Fibroblast of the conjunctiva (primary cell): ENCODE measurements at regions not wholly inside any gene's neighbourhood (a gene's known extent, or its start where the extent isn't known, plus 50 kb on each side); places are given as distances from the start of the nearest gene placed in this dataset.
"Not testable (repeated sequence)": the region's sequence is repeated elsewhere in the genome, so short reads cannot be mapped to it uniquely, and the experiment has no call there.

Source experiments
- DNase-seq: peaks from one replicate; pipeline ENCODE4 v3.0.0-alpha.2; 2010; ENCODE audit warnings: low read depth

- DNase-seq = no peak
These were observed 930.8 kb downstream of the IPMK start for GRCh38 chr10:57336865-57337264.

- no peak for DNase-seq
These were observed 931.4 kb downstream of the IPMK start for GRCh38 chr10:57336341-57336740.

GRCh38 chr10:57334523-57334922, 933.2 kb downstream of the IPMK start:
- DNase-seq = no peak

GRCh38 chr10:57333880-57334279, 933.8 kb downstream of the IPMK start:
- DNase-seq = no peak

- not testable (repeated sequence) for DNase-seq
These were observed 946.3 kb downstream of the IPMK start for GRCh38 chr10:57321400-57321854.

DNA sequence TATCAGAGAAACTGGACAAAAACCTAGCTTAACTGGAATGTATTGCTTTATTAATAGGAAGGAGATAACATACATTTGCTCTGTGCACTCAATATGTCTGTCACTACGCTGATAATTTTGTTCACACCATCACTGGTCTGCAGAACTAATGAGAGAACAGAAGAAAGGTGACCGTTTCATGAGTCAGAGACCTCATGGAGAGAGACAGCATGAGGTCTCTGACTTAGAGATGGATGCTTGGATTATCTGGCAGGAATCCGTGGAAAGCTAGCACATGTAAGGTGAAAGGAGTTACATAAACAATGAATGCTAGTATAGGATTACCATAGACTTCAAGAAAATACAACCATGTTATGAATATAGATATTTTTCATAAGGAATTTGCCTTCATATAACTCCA, 947.3 kb downstream of the IPMK start:
- no peak for DNase-seq

DNA sequence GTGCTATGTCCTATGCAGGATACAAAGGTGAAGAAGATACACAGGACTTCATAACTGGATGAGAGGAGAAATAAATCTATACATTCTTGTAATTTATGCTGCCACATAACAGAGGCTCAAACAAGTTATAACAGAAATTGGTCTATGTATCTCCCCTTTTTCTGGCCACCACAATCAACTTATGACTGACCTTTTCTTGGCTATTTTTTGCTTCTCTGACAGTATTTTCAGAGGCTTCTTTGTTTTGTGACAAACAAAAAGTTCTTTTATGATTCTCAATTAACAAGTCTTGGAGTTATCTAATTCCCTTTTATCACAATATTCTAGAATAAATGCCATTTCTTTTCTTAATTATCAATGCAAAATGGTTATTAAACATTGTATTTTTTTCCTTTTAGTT, 953.0 kb upstream of the ZWINT start:
- no peak for DNase-seq

- no peak for DNase-seq
These were observed 942.5 kb upstream of the ZWINT start for GRCh38 chr10:57303566-57303965.

DNA sequence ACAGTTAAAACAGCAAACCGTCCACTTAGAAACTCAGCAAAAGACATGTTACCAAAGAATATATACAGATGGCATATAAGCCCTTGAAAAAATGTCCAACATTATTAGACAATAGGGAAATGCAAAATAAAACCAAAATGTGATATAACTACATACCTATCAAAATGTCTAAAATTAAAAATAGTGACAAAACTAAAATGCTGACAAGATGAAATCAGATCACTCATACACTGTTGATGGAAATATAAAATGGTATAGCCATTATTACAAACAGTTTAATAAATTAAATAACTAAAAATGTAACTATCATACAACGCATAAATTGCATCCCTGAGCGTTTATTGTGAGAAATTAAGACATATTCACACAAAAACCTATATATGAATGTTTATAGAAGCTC, 939.7 kb upstream of the ZWINT start:
- DNase-seq = no peak

GRCh38 chr10:57294698-57295097, 933.6 kb upstream of the ZWINT start:
- DNase-seq = no peak

GRCh38 chr10:57288754-57289153, 927.7 kb upstream of the ZWINT start:
- DNase-seq = no peak

- DNase-seq = no peak
These were observed 901.8 kb upstream of the ZWINT start for GRCh38 chr10:57262892-57263291.

DNA sequence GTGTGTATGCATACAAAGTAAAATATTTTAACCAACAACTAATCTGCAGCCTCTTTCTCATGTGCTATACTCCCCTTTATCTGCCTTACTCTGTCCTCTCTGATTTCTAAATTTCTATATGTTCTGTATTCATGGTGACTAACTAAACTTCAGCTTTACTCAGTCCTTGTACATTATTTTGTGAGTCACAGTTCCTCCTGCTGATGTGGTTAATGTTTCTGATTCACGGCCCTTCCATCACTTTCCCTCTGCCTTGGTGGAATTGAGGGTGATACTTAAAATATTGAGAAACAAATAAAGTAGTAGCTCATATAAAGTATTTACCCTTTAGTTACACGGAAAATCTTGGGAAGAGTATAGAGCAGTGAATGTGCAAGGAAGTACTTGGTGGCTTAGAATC, 899.1 kb upstream of the ZWINT start:
- no peak for DNase-seq

- DNase-seq = no peak
These were observed 888.7 kb upstream of the ZWINT start for GRCh38 chr10:57249615-57250281.

DNA sequence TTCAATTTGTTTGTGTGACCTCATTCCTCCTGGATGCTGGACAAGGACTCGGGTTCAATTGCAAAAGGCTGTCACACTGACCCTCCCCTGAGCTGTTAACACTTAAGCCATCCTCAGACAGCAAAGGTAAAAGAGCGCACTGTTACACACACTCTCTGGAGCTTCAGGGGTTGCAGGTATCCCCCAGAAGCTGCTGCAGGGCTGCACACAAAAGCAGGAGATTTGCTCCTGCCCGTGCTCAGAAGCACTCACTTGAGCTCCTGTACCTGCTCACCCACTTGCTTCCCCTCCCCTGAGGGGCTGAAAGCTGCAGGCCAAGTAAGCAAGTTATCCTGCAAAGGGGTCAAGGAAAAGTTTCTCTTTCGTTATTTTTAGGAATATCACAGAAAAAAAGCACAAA, 886.2 kb upstream of the ZWINT start:
- DNase-seq = no peak

- no peak for DNase-seq
These were observed 864.9 kb upstream of the ZWINT start for GRCh38 chr10:57225920-57226319.

DNA sequence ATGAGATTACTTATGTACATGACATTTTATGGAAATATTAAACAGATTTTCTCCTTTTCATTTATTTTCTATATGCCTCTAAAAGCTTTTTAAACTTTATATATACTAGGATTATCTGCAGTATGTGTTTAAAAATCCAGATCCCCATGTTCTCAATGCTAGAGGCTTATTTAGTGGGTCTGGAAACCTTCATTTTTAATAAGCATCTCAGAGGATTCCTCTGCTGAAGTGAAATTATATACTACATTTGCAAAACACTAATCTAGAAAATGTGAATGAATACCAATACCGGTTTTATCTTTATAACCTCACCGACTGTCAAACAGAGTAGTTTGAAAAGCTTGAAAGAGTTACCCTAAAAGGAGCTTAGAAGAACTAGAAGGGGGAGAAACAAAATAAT, 863.8 kb upstream of the ZWINT start:
- no peak for DNase-seq

GRCh38 chr10:57222603-57223002, 861.5 kb upstream of the ZWINT start:
- no peak for DNase-seq

DNA sequence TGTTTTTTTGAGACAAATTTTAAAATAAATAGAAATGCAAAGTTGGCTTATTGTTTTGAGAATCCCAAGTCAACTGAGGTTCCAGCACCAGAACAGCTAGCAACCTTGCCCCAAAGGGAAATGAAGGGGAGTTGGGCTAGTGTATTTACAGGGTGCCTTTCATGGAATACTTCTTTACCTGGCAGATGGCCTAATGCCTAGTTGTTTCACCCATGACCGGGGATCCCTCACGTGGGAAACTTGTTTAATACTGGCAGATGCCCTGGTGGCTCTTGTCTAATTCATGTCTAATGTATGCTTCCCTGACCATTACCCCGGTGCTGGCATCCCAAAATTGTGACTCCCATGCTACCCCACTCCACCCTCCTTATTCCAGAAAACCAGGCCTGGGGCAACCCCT, 861.1 kb upstream of the ZWINT start:
- DNase-seq = no peak

GRCh38 chr10:57221674-57222073, 860.6 kb upstream of the ZWINT start:
- DNase-seq = no peak

GRCh38 chr10:57218382-57218781, 857.3 kb upstream of the ZWINT start:
- no peak for DNase-seq

GRCh38 chr10:57202356-57202755, 841.3 kb upstream of the ZWINT start:
- no peak for DNase-seq

DNA sequence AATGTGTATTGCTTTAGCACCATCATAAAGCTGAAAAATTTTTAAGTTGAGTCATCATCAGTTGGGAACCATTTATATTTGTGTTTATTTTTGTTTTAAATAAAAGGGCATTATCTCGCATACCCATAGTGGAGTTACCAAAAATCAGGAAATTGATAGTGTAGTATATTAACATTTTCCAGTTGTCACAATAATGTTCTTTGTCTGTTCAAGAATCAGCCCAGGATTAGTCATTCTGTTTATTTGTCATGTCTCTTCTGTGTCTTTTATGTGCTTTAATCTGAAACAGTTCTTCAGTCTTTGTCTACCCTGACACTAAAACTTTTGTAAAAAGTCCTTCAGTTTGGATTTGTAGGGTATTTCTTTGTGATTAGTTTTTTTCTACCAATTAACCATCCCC, 827.8 kb upstream of the ZWINT start:
- no peak for DNase-seq

GRCh38 chr10:57186201-57186600, 825.1 kb upstream of the ZWINT start:
- DNase-seq = no peak

- no peak for DNase-seq
These were observed 808.5 kb upstream of the ZWINT start for GRCh38 chr10:57169597-57169996.
